ENCODE measurements at regions not wholly inside any gene's neighbourhood (a gene's known extent, or its start where the extent isn't known, plus 50 kb on each side); places are given as distances from the start of the nearest gene placed in this dataset.
A peak's percentile ranks its signal among the peaks of the same experiment; 100 is the strongest.
"Not testable (repeated sequence)": the region's sequence is repeated elsewhere in the genome, so short reads cannot be mapped to it uniquely, and the experiment has no call there.

DNA sequence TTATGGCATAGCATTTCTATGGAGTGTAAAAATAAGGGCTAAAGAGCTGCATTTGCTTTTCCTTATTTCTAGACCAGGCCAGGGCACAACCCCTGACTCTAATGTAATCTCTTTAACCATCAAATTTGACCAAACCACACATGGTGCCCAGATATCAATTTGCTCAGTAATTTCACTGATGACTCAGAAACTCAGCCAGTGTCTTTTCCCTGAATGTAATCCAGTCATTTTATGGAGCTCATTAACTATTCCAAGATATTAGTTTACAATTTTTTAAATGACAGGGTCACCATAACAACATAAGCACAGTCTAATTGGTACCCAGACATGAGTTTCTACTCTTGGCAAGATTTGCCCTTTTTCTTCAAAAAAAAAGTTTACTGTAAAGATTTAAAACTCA is 270.8 kb upstream of the AGAP1 start:
- DNase-seq, result no peak

DNA sequence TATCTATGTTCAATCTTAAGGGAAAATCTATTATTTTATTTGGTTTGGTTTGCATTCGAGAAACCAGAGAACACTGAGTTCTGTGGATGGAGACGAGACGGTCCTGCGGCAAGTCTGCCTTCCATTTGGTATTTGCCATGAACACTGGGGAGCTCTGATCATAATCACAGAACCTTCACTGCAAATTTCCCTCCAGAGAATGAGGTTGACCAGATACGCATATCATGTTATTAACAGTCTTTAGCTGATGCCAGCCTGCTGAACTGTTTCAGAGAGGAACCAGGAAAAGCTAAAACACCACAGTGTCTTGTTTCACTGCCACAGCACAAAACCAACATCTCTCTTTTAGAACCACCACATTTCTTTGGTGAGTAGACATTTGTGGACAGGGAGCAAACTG is 269.4 kb upstream of the AGAP1 start:
- DNase-seq, result no peak

DNA sequence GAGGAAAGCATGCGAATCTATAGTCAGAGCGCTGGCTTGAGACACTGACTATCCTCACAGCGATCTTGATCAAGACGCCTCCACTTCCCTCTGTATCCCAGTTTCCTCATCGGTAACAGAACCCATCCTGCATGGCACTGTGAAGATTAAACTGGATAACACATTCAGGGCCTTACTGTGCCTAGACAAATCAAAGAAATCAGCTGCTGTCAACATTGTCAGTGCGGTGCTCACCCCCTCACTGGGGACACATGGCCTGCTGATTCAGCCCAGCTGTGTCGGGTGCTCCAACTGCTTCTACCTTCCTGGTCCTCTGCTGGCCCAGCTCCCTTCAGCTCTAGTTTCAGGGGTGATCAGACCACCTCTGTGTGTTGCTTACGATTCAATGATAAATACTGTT is 268.6 kb upstream of the AGAP1 start:
- DNase-seq, result no peak

GRCh38 chr2:235227590-235227989 is 266.3 kb upstream of the AGAP1 start:
- DNase-seq, result no peak

- not testable (repeated sequence) for DNase-seq
Measured at GRCh38 chr2:235228422-235228821, 265.4 kb upstream of the AGAP1 start.

GRCh38 chr2:235229236-235229635 is 264.6 kb upstream of the AGAP1 start:
- DNase-seq, result no peak

- DNase-seq, result no peak
Measured at GRCh38 chr2:235230821-235231601, 262.8 kb upstream of the AGAP1 start.

GRCh38 chr2:235232449-235233433 is 261.1 kb upstream of the AGAP1 start:
- no peak for DNase-seq

- no peak for DNase-seq
Measured at GRCh38 chr2:235234736-235235135, 259.1 kb upstream of the AGAP1 start.

GRCh38 chr2:235235977-235236767 is 257.7 kb upstream of the AGAP1 start:
- no peak for DNase-seq

GRCh38 chr2:235238537-235238936 is 255.3 kb upstream of the AGAP1 start:
- no peak for DNase-seq

DNA sequence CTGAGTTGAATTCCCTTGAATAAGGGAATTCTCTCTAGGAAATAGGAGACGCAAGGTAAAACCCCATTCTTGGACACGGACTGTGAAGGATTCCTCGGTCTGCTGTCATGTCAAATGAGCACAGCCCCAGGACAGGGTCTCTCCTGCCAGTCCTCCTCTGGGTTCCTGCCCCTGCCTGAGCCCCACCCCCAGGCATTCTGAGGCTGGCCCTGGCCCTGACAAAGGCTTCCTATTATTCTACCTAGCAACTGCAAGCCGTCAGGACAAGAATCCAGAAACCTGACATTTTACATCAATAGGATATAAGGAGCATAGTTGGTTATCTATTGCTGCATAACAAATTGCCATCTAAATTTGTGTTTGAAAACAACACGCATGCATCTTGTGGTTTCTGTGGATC is 253.3 kb upstream of the AGAP1 start:
- DNase-seq, result no peak

DNA sequence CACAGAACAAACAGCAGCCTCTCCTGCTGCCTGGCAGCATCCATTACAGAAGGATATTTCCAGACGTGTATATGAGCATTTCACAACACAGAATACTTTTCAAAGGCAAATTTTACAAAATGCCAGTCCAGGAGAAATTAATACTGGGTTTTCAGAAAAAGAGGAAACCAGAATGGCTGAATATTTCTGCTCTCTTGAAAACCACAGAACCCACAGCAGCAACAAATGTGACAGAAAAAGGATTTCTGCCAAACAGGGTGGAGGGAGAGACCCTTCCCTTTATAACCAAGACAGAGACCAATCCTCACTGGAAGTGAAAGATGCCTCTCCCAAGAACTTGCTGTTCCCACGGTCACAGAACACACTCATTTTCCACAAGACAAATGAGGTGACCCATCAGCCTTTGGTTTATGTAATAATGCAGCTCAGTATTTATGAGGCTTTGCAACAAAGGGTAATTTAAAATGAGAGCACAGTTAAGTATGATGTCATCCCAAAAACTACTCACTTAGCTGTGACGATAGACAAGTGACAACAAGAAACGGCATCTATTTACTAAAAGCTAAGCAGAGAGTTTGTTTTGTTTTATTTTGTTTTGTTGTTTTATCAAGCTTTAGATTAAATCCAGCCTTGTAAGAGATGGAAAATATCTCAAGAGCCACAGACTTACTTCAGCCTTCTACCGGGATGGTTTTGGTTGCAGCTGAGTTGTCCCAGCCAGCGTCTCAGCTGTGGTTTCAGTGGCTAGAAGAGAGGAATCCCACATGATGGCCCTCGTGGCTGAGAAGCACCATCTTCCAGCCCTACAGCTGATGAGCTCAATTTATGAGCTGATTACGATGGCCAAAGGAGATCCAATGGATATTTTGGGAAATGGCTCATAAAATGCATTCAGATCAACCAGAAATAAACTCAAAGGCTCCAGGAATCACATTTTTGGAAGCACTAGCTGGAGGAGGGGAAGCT is 249.3 kb upstream of the AGAP1 start:
- no peak for DNase-seq

DNA sequence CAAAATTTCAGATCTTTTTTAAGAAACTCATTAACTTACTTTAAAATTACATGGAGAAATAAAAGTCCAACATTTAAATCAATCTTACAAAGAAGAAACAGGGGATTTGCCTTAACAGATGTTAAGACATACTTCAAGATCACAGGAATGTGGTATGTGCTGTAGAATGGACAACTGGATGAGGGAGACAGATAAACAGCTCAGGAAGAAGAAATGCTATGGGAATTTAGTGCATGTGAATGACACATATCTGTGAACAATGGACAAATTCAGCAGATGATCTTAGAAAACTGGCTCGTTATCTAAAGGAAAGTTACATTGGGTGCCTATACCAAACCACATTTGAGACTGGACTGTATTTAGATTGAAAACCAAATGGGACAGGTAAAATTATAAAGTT is 246.8 kb upstream of the AGAP1 start:
- no peak for DNase-seq

- DNase-seq, result no peak
Measured at GRCh38 chr2:235255693-235256092, 238.2 kb upstream of the AGAP1 start.

DNA sequence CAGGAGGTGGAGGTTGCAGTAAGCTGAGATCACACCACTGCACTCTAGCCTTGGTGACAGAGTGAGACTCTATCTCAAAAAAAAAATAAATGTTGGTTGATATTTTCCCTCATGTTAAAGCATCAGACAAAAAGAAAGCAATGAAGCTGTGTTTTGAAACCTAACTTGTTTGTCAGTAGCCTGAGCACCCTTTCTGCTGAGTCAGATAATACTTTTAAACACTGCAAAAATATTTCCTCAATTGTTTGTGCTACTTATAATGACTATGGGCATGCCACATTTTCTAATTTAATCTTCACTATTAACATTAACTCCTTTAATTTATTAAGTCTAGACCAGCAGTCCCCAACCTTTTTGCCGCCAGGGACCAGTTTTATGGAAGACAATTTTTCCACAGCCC is 236.3 kb upstream of the AGAP1 start:
- no peak for DNase-seq

- no peak for DNase-seq
Measured at GRCh38 chr2:235262750-235263149, 231.1 kb upstream of the AGAP1 start.

- DNase-seq, result peak; percentile 41
Measured at GRCh38 chr2:235263205-235264120, 230.4 kb upstream of the AGAP1 start.

DNA sequence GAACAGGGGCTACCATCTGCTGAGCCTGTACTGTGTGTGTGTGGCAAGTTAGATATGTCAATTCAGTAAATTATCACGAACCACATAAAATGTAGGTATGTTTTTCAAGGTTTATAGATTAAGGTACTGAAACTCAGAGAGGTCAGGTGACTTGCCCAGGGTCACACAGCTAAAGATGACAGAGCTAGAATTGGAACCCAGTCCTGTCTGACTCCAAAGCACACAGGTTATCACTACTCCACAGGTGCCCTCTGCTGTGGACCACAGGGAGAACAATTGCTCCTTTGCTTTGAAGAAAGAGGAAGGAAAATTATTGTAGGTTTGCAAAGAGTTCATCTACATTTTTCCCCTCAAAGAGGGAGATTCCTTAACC is 229.7 kb upstream of the AGAP1 start:
- no peak for DNase-seq

- no peak for DNase-seq
Measured at GRCh38 chr2:235264512-235264911, 229.3 kb upstream of the AGAP1 start.

Measured in 8988T (cell line).